ENCODE measurements at regions not wholly inside any gene's neighbourhood (a gene's known extent, or its start where the extent isn't known, plus 50 kb on each side); places are given as distances from the start of the nearest gene placed in this dataset.

DNA sequence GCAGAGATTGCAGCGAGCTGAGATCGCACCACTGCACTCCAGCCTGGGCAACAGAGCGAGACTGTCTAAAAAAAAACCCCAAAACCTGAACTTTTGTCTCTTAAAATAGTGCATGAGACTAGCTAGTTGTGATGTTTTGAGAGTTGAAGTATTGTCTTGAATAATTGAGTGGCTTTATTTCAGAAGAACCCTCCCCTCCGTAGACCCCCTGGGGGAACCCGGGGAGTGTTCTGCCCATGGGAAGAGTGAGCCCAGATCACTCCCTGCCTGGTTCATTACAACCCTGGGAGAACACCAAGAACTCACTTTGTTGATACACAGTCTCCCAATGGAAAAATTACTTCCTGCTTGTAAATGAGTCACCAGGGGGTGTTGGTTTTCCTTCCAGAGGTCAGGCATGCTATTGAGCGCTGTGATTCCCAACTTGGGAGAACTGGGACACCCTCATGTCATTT, 65.3 kb upstream of the SHISA3 start:
- no peak for DNase-seq

DNA sequence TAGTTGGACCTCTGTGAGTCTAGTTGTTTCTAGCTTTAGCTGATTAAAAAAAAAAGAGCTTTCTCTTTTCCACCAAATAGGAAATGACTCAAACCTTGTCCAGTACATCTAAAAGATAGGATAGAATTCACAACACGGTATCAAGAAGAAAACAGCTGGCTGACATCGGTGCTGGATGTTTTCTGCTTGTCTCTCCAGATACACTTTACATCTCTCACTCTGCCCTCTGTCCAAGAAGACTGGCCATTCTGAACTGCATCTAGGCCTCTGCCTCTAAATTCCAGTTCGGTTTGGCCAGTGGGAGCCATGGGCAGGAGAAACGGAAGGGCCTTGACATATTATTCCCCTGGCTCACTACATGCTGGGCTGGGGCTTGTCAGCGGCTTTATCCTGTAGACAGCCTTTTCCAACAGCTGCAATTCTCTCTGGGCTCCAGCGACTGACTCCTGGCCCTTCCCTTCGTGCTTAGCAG, 57.3 kb upstream of the SHISA3 start:
- no peak for DNase-seq

DNA sequence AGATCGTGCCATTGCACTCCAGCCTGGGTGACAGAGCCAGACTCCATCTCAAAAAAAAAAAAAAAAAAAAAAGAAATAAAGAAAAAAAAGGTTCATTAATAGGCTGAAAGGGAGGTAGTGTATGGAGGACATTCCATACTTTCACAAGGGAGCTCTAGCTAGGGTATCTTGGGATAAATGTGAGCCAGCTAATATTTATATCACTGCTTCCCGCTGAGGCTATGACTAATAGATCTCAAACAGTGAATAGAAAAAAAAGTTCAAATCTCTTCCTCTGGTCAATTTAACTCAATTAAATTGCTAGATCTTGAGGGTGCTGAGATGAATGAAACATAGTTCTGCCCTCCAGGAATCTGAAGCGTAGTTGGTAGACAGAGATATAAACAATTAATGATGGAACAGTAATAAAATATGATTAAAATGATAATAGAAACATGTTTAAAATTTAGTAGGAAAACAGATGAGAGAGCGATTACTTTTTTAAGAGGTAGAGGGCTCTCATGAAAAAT, 55.7 kb upstream of the SHISA3 start:
- no peak for DNase-seq

DNA sequence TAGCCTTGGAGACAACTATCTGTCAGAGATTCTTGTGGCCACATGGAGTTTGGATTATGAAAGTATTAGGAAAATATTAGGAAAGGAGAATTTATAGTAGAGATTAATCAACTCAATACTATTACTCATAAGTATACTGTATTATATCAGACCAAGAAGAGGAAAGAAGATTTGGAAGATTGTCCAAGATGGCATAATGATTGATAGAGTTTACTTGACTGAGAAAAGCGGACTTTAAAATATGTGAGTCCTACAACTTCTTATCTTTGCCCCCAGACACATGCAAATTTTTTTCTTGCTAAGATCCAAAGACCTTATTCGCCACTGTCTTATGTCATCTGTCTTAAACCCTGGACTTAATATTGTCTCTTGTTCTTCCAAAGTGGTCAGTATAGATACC, 54.8 kb upstream of the SHISA3 start:
- DNase-seq, result no peak

DNA sequence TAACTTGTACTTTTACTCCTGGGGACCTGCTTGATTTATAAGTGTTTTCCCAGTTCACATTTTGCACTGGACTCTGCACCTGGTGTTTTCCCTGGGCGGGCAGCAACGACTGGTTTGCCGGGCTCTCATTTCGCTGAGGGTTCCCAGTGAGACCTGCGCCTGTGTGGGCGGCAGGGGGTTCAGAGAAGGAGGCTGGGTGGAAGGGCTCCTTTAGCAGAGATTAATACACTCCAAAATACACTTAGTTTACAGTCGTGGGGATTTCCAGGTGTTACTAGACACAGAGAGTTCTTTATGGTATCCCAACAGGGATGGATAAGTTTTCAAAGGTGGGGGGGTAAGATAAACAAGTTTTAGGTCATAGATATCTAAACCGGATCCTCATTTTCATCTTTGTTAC, 53.0 kb upstream of the SHISA3 start:
- no peak for DNase-seq

DNA sequence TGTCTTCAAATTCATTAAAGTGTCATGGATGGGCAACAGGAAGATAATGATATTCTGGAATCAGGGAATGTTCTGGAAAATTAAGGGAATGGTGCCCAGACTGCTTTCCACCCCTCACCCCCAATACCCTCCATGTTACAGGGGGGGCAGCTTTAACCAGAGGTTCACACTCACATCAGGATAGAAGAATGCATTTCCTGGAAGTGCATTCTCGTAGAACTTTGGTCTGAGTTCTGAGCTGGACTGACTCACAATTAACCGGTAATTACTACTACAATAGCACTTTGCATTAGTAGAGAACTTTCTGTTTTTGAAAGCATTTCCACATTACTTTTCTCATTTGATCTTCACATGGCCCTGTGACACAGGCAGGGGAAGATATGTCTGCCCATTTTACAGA, 52.5 kb upstream of the SHISA3 start:
- no peak for DNase-seq

DNA sequence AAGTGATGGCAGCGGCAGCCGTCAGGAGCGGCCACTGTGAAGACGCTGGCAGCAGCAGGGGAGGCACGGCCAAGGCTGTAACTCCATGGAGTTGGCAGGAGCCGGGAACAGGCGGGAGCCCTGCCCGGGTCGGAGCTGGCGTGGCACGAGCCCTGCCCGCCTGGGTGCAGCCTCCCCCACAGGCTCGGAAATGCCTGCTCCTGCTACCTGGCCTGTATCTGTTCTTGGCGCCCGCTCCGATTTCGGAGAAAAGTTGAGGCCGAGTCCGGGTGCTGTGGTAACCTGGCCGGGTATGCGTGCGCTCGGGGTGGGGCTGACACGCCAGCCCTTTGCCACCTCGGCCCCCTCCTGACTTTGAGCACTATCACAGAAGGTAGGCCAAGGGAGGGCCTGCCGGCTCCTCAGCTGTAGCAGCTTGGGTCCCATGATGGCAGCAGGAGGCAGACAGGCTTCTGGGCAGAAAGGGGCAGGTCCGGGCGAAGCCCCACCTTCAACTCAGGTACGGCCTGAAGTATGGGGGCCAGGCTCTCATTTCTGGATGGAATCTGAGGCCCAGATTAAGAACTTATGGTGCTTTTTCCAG, 51.2 kb upstream of the SHISA3 start:
- no peak for DNase-seq

DNA sequence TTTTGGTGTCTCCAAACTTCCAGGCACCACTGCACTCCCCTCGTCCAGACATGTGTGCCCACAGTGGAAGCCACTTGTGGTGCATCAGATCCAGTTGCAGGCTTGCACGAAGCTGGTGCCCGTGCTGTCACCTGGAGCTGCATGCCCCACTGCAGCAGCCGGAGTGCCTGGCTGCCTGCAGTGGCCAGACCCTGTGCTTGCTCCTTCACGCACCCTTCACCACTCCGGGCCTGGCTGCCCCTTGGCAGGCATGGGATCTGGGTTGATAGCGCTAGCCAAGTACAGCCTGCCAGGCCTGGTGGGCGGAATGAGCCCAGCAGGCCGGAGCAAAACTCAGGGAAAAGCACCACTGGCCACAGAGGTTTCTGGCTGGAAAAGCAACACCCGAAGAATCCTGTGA, 50.2 kb upstream of the SHISA3 start:
- DNase-seq, result no peak
